B cell (primary cell): ENCODE measurements at regions not wholly inside any gene's neighbourhood (a gene's known extent, or its start where the extent isn't known, plus 50 kb on each side); places are given as distances from the start of the nearest gene placed in this dataset.

Experiments
- ATAC-seq: fragments of 200-7000 bp; cut with Tn5 transposase; one replicate; pipeline ENCODE4 v1.10.0; 2021; ENCODE audit warnings: low read depth, mild to moderate bottlenecking, moderate number of reproducible peaks, moderate library complexity
- CTCF ChIA-PET: fragments of 350-600 bp; sonication (Branson Sonifier 250); formaldehyde crosslinking; loops from one replicate; lab custom pipeline; 2021; ENCODE audit warnings: antibody characterized with exemption, inconsistent platforms; lab: Charles Lee
- POLR2A ChIA-PET: fragments of 350-600 bp; sonication (Branson Sonifier 250); formaldehyde crosslinking; loops from one replicate; lab custom pipeline; 2021; ENCODE audit warnings: antibody characterized with exemption; lab: Charles Lee
- DNase-seq: peaks from one replicate; pipeline ENCODE4 v3.0.0; 2013
- H2AFZ ChIP-seq: 2 replicates; pipeline ENCODE4 v1.6.1; 2012; ENCODE audit warnings: mild to moderate bottlenecking, low read depth, low read length; ENCODE audit not compliant: insufficient read depth, poor library complexity, severe bottlenecking
- H3K27ac ChIP-seq, 2 donors: 1 replicate in 1 of 2; 2 replicates in 1 of 2; pipeline ENCODE4 v1.5.1; 2012 to 2013; ENCODE audit warnings: low read length in 2 of 2, mild to moderate bottlenecking in 2 of 2, moderate library complexity in 1 of 2
- H3K27me3 ChIP-seq, 4 experiments: fragments of 200-600 bp in 1 of 4; sonication (generic) in 1 of 4; replicated peaks in 1 of 4; 1 replicate in 2 of 4; 2 replicates in 2 of 4; pipeline versions ENCODE4 v1.6.1 to v1.7.0; 2013 to 2016; ENCODE audit warnings: low read length in 3 of 4, mild to moderate bottlenecking in 2 of 4, mixed read lengths in 1 of 4, moderate library complexity in 1 of 4; ENCODE audit not compliant: insufficient read depth in 4 of 4, control insufficient read depth in 3 of 4; ENCODE audit errors: control extremely low read depth in 1 of 4
- H3K36me3 ChIP-seq, 2 experiments: replicated peaks in 1 of 2; 1 replicate in 1 of 2; 2 replicates in 1 of 2; pipeline versions ENCODE4 v1.6.1 to v1.7.1; 2013; ENCODE audit warnings: low read length in 1 of 2; ENCODE audit not compliant: insufficient read depth in 2 of 2, control insufficient read depth in 1 of 2; ENCODE audit errors: control extremely low read depth in 1 of 2, extremely low read depth in 1 of 2
- H3K4me1 ChIP-seq, 2 donors: fragments of 200-600 bp in 1 of 2; sonication (generic) in 1 of 2; 1 replicate in 1 of 2; 2 replicates in 1 of 2; pipeline versions ENCODE4 v1.5.1 to v1.6.1; 2013 to 2017; ENCODE audit warnings: low read length in 2 of 2; ENCODE audit not compliant: control insufficient read depth in 2 of 2, insufficient read depth in 2 of 2
- H3K4me2 ChIP-seq: replicated peaks from 2 replicates; pipeline ENCODE3; 2012; ENCODE audit warnings: mild to moderate bottlenecking, low read depth, low read length; ENCODE audit not compliant: poor library complexity, severe bottlenecking
- H3K4me3 ChIP-seq, 5 experiments: fragments of 200-600 bp in 1 of 5; sonication (generic) in 1 of 5; 1 replicate in 3 of 5; 2 replicates in 2 of 5; pipeline versions ENCODE4 v1.5.1 to v1.7.0; 2011 to 2016; ENCODE audit warnings: low read length in 4 of 5, mild to moderate bottlenecking in 4 of 5, low read depth in 2 of 5, control low read depth in 1 of 5, moderate library complexity in 1 of 5; ENCODE audit not compliant: insufficient read depth in 1 of 5; ENCODE audit errors: control extremely low read depth in 1 of 5, extremely low read depth in 1 of 5
- H3K79me2 ChIP-seq: fragments of 200-600 bp; sonication (generic); one replicate; pipeline ENCODE4 v1.6.0; 2016; ENCODE audit warnings: low read length; ENCODE audit not compliant: control insufficient read depth, insufficient read depth
- H3K9ac ChIP-seq: fragments of 200-600 bp; sonication (generic); 2 replicates; pipeline ENCODE4 v1.6.1; 2017; ENCODE audit warnings: mild to moderate bottlenecking, low read length, moderate library complexity
- H3K9me3 ChIP-seq, 3 donors: one replicate each; pipeline versions ENCODE4 v1.6.1 to v1.7.1; 2013; ENCODE audit warnings: low read length in 2 of 3; ENCODE audit not compliant: control insufficient read depth in 2 of 3, insufficient read depth in 1 of 3; ENCODE audit errors: control extremely low read depth in 1 of 3
- H4K20me1 ChIP-seq: 2 replicates; pipeline ENCODE4 v1.6.0; 2012; ENCODE audit warnings: mild to moderate bottlenecking, low read length; ENCODE audit not compliant: insufficient read depth, control insufficient read depth, poor library complexity, severe bottlenecking
- H3K27ac Mint-ChIP-seq: one replicate; pipeline ENCODE4 v1.8.0; 2021; ENCODE audit warnings: mixed read lengths
- H3K27me3 Mint-ChIP-seq: one replicate; pipeline ENCODE4 v1.8.0; 2021; ENCODE audit warnings: mixed read lengths
- H3K4me1 Mint-ChIP-seq: one replicate; pipeline ENCODE4 v1.8.0; 2021; ENCODE audit warnings: mixed read lengths
- H3K4me3 Mint-ChIP-seq: one replicate; pipeline ENCODE4 v1.8.0; 2021; ENCODE audit warnings: mixed read lengths
- H3K9me3 Mint-ChIP-seq: one replicate; pipeline ENCODE4 v1.8.0; 2022; ENCODE audit warnings: mixed read lengths; ENCODE audit not compliant: insufficient read depth
- CTCF ChIP-seq: fragments of 200-600 bp; IDR thresholded peaks from one replicate; pipeline ENCODE4 v1.8.0; 2022; ENCODE audit warnings: antibody characterized with exemption, mild to moderate bottlenecking
- EZH2 ChIP-seq: IDR thresholded peaks from 2 replicates; pipeline ENCODE4 v1.6.1; 2012; ENCODE audit warnings: borderline replicate concordance, low read depth, mild to moderate bottlenecking, moderate library complexity, low read length; ENCODE audit not compliant: insufficient read depth, poor library complexity, severe bottlenecking
- WGBS: methylation state at CpG from one replicate; pipeline ENCODE4 v1.1.5; 2013; ENCODE audit warnings: missing lambda C conversion rate; ENCODE audit not compliant: insufficient coverage; 5-methylcytosine and 5-hydroxymethylcytosine counted together
- intact Hi-C: fragments of 100-400 bp; cut with micrococcal nuclease; formaldehyde crosslinking; loops from one replicate; pipeline ENCODE4 v1.10.0; 2022

GRCh38 chr7:84368122-84368521, 173.5 kb upstream of the SEMA3A start:
- Mint-ChIP-seq H3K27me3 (no peaks in the 10 kb centered on the region), H3K4me1 (no peaks in the 10 kb centered on the region), H3K4me3 (no peak overlapping the region), H3K9me3 (peaks cover 2% of the 10 kb centered on the region), H3K27ac (no peak overlapping the region)
- Histone ChIP-seq H4K20me1 (no peaks in the 10 kb centered on the region), H3K79me2 (no peaks in the 10 kb centered on the region), H3K9ac (no peak overlapping the region), H3K4me3 (no peak overlapping the region), H3K4me2 (no peak overlapping the region), H3K9me3 (no peaks in the 10 kb centered on the region), H3K36me3 (no peaks in the 10 kb centered on the region), H3K27ac (no peak overlapping the region), H2AFZ (no peak overlapping the region), H3K4me1 (no peaks in the 10 kb centered on the region), H3K27me3 (no peaks in the 10 kb centered on the region)
- no CpG with 5 or more reads among the region's 1 CpG for WGBS
- TF ChIP-seq EZH2: no peak
- no peak for TF ChIP-seq CTCF
- intact Hi-C loops: no loop called here
- CTCF ChIA-PET: no interaction called here
- no peak for DNase-seq
- POLR2A ChIA-PET: no interaction called here
- no peak for ATAC-seq

- H3K27ac ChIP-seq: no peak overlapping the region
- CTCF ChIA-PET: no interaction called here
Measured at GRCh38 chr7:84364708-84365107, 170.1 kb upstream of the SEMA3A start.

More at GRCh38 chr7:84364708-84365107, 170.1 kb upstream of the SEMA3A start:
- Histone ChIP-seq H3K4me3 (no peak overlapping the region), H3K9ac (no peak overlapping the region), H3K4me1 (no peaks in the 10 kb centered on the region), H4K20me1 (no peaks in the 10 kb centered on the region), H3K4me2 (no peak overlapping the region), H3K36me3 (no peaks in the 10 kb centered on the region), H2AFZ (no peak overlapping the region), H3K27me3 (no peaks in the 10 kb centered on the region), H3K9me3 (no peaks in the 10 kb centered on the region), H3K79me2 (no peaks in the 10 kb centered on the region)
- POLR2A ChIA-PET: no interaction called here
- H3K4me1 Mint-ChIP-seq: no peaks in the 10 kb centered on the region
- H3K27me3 Mint-ChIP-seq: no peaks in the 10 kb centered on the region
- H3K9me3 Mint-ChIP-seq: no peaks in the 10 kb centered on the region
- no peak overlapping the region for H3K27ac Mint-ChIP-seq
- H3K4me3 Mint-ChIP-seq: no peak overlapping the region
- TF ChIP-seq CTCF (no peak), EZH2 (no peak)
- ATAC-seq (no peak), DNase-seq (no peak)
- intact Hi-C loops: no loop called here
- WGBS: 100% methylated on average over 1 of the region's 1 CpG
